ENCODE measurements at regions not wholly inside any gene's neighbourhood (a gene's known extent, or its start where the extent isn't known, plus 50 kb on each side); places are given as distances from the start of the nearest gene placed in this dataset.

- no peak for DNase-seq
- intact Hi-C loops (cut with DNase I): no loop called here
- Histone ChIP-seq H3K9me3 (no peaks in the 10 kb centered on the region), H3K4me1 (no peaks in the 10 kb centered on the region), H3K27ac (no peak overlapping the region), H3K27me3 (no peaks in the 10 kb centered on the region), H3K4me3 (replicated peaks in 1 of 3) (no peak overlapping the region), H3K36me3 (no peaks in the 10 kb centered on the region)
- no peak for TF ChIP-seq POLR2A (IDR thresholded peaks at IDR 0.05)
- TF ChIP-seq CTCF (IDR thresholded peaks at IDR 0.05): no peak
- 74 to 79% methylated on average over 2 of the region's 2 CpGs for WGBS, 2 donors
Measured at GRCh38 chr12:76199808-76200207, 115.3 kb upstream of the NAP1L1 start.

- H3K36me3 ChIP-seq: no peaks in the 10 kb centered on the region
- no peaks in the 10 kb centered on the region for H3K9me3 ChIP-seq
- WGBS, 2 donors: 95 to 96% methylated on average over 1 of the region's 1 CpG
- no peaks in the 10 kb centered on the region for H3K27me3 ChIP-seq
- H3K4me3 ChIP-seq (replicated peaks in 1 of 3): no peak overlapping the region
- DNase-seq: no peak
- no peaks in the 10 kb centered on the region for H3K4me1 ChIP-seq
- TF ChIP-seq POLR2A (IDR thresholded peaks at IDR 0.05) (no peak), CTCF (IDR thresholded peaks at IDR 0.05) (no peak)
- intact Hi-C loops (cut with DNase I): no loop called here
- H3K27ac ChIP-seq: no peak overlapping the region
Measured at GRCh38 chr12:76198839-76199238, 114.4 kb upstream of the NAP1L1 start.

- WGBS, 2 donors: 62 to 67% methylated on average over 5 of the region's 5 CpGs
- Histone ChIP-seq H3K4me3 (replicated peaks in 1 of 3) (no peak overlapping the region), H3K4me1 (no peaks in the 10 kb centered on the region), H3K36me3 (no peaks in the 10 kb centered on the region), H3K27me3 (no peaks in the 10 kb centered on the region), H3K9me3 (no peaks in the 10 kb centered on the region), H3K27ac (no peak overlapping the region)
- intact Hi-C loops (cut with DNase I): no loop called here
- no peak for TF ChIP-seq POLR2A (IDR thresholded peaks at IDR 0.05)
- TF ChIP-seq CTCF (IDR thresholded peaks at IDR 0.05): no peak
- DNase-seq: no peak
Measured at GRCh38 chr12:76197283-76197682, 112.8 kb upstream of the NAP1L1 start.

GRCh38 chr12:76195920-76196319 is 111.4 kb upstream of the NAP1L1 start:
- Histone ChIP-seq H3K36me3 (no peaks in the 10 kb centered on the region), H3K4me3 (replicated peaks in 1 of 3) (no peak overlapping the region), H3K27me3 (no peaks in the 10 kb centered on the region), H3K9me3 (no peaks in the 10 kb centered on the region), H3K27ac (no peak overlapping the region), H3K4me1 (no peaks in the 10 kb centered on the region)
- DNase-seq: no peak
- intact Hi-C loops (cut with DNase I): no loop called here
- TF ChIP-seq POLR2A (IDR thresholded peaks at IDR 0.05) (no peak), CTCF (IDR thresholded peaks at IDR 0.05) (no peak)
- 33 to 38% methylated on average over 1 of the region's 1 CpG for WGBS, 2 donors

GRCh38 chr12:76194724-76195123 is 110.2 kb upstream of the NAP1L1 start:
- TF ChIP-seq POLR2A (IDR thresholded peaks at IDR 0.05) (no peak), CTCF (IDR thresholded peaks at IDR 0.05) (no peak)
- no peaks in the 10 kb centered on the region for H3K27me3 ChIP-seq
- H3K27ac ChIP-seq: no peak overlapping the region
- no peaks in the 10 kb centered on the region for H3K36me3 ChIP-seq
- intact Hi-C loops (cut with DNase I): no loop called here
- no peak for DNase-seq
- no peaks in the 10 kb centered on the region for H3K4me1 ChIP-seq
- no peaks in the 10 kb centered on the region for H3K9me3 ChIP-seq
- H3K4me3 ChIP-seq (replicated peaks in 1 of 3): no peak overlapping the region

Data from thyroid gland (tissue), 4 donors.